Fibroblast of pulmonary artery (primary cell): ENCODE measurements at regions not wholly inside any gene's neighbourhood (a gene's known extent, or its start where the extent isn't known, plus 50 kb on each side); places are given as distances from the start of the nearest gene placed in this dataset.
"Not testable (repeated sequence)": the region's sequence is repeated elsewhere in the genome, so short reads cannot be mapped to it uniquely, and the experiment has no call there.

ENCODE experiments used
- DNase-seq: peaks from one replicate; pipeline ENCODE4 v3.0.0-alpha.2; 2010; ENCODE audit warnings: low read depth
- H3K4me3 ChIP-seq: replicated peaks from 2 replicates; pipeline ENCODE4 v1.5.1; 2011; ENCODE audit warnings: low read depth, mild to moderate bottlenecking, control low read depth, low read length, moderate library complexity
- TF ChIP-seq, protein P1 (sequence below): IDR thresholded peaks from 2 replicates; pipeline ENCODE4 v1.5.1; 2011; ENCODE audit warnings: mild to moderate bottlenecking, control low read depth, low read length, inconsistent platforms; ENCODE audit errors: missing control alignments

DNA sequence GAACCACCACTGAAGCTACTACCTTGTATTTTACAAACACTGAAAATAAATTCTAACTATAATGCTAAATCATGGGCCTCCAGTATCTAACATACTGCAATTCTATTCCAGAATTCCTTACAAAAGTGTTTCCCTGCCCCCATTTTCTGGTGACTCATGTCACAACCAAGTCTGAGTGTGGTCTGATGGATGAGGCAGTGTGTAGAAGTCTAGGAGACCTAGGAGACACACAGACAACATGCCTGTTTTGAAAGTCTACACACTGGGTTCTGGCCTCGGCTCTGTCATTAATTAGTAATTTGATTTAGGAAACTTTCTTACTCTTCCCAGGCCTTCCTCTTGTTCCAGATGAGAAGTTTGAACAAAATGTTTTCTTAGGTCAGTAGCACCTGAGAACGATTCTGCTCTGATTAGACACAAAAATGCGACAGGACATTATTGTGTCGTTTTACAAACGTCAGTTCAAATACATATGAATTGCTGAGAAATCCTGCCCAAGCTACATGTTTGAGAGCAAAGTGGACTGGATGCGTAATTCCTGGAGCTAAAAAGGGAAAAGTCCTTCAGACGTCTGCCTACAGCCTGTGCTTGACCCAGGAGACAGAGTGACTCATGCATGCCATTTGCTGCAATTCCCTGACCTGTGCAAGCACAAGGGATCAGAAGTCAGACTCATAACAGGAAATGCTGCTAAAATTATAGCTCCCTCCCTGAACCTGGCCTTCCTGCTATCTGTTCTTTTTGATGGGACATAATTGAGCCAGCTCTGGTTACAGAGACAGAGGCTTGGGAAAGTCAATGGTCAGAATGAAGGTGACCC is 494.4 kb downstream of the SOX11 start:
- TF ChIP-seq, protein P1, sequence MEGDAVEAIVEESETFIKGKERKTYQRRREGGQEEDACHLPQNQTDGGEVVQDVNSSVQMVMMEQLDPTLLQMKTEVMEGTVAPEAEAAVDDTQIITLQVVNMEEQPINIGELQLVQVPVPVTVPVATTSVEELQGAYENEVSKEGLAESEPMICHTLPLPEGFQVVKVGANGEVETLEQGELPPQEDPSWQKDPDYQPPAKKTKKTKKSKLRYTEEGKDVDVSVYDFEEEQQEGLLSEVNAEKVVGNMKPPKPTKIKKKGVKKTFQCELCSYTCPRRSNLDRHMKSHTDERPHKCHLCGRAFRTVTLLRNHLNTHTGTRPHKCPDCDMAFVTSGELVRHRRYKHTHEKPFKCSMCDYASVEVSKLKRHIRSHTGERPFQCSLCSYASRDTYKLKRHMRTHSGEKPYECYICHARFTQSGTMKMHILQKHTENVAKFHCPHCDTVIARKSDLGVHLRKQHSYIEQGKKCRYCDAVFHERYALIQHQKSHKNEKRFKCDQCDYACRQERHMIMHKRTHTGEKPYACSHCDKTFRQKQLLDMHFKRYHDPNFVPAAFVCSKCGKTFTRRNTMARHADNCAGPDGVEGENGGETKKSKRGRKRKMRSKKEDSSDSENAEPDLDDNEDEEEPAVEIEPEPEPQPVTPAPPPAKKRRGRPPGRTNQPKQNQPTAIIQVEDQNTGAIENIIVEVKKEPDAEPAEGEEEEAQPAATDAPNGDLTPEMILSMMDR = no peak
- no peak overlapping the region for H3K4me3 ChIP-seq
- peak; percentile 8 for DNase-seq

DNA sequence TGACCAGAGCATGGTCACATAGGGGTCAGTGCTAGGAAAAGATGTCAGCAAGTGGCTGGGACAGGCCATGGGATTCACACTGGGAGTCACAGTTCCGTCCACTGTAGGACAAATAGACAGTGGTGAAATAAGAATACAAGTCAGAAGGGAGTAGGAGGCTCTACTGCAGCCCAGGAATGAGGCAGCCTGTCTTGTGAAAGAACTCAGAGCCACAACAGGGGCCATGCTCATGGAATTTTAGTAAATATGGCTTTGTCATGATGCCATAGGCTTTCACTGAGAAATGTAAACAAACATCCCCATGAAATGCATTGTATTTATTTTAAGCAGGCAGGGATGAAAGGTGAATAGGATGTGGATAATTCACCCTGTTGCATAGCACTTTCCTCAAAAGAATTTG is 504.3 kb downstream of the SOX11 start:
- no peak for DNase-seq
- TF ChIP-seq, protein P1 = no peak
- H3K4me3 ChIP-seq = no peak overlapping the region

DNA sequence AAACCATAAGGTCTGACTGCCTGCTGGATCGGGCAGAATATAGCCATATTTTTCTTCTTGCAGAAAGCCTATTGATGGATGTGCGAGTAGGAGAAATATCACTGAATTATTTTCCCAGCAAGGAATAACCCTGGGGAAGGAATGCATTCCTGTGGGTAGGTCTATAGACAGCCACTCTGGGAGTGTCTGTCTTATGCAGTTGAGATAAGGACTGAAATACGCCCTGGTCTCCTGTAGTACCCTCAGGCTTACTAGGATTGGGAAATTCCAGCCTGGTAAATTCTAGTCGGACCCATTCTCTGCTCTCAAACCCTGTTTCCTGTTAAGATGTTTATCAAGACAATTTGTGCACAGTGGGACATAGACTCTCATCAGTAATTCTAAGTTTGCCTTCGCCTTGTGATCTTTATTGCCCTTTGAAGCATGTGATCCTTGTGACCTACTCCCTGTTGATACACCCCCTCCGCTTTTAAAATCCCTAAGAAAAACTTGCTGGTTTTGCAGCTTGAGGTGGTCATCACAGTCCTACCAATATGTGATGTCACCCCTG is 506.3 kb downstream of the SOX11 start:
- DNase-seq, H3K4me3 ChIP-seq: not testable (repeated sequence)

DNA sequence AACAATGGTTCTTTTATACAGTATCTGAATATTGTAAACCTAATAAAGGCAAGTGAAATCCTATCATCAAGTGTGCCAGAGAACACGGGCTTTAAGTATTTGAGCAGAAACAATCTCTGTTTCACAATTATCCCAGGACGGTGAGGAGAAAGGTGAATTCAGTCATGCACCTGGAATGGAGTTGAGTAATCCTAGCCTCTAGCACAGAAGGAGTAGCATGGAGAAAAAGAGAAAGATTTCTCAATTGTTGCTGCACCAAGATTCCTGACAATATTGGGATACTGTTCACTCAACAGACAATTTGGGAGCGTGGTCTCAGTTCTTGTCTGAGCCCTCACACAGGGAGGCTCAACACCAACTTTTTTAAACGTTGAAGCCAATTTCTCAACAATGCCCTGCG is 510.6 kb downstream of the SOX11 start:
- H3K4me3 ChIP-seq = no peak overlapping the region
- TF ChIP-seq, protein P1 = no peak
- no peak for DNase-seq

DNA sequence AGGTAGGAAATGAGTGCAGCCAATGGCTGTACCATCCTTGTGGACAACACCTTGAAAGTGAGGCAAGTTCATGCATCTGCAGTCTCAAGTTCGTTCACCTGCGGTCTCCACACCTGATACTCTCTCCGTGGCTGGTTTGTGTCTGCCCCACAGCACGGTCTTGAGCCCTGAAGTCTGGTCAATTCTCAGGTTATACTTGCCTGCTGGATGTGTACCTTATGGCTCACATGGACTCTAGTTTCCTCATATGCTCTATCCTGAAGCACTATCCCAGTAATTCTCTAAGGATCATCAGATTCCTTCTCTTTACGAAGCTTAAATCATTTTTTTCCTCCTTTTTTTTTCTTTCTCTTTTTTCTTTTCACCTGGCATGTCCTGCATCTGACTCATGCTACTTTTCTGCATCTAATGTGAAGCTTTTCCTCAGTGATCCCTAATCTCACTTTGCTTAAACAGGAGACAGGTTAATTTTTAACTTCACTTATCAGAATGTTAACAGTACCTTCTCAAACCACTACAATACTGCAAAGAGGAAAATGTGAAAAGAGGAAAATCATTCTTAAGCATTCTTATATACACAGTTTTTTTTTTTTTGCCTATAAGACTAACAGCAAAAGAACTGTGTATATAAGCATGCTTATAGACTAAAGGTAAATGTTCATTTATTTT is 511.2 kb downstream of the SOX11 start:
- TF ChIP-seq, protein P1 = no peak
- H3K4me3 ChIP-seq = no peak overlapping the region
- no peak for DNase-seq

DNA sequence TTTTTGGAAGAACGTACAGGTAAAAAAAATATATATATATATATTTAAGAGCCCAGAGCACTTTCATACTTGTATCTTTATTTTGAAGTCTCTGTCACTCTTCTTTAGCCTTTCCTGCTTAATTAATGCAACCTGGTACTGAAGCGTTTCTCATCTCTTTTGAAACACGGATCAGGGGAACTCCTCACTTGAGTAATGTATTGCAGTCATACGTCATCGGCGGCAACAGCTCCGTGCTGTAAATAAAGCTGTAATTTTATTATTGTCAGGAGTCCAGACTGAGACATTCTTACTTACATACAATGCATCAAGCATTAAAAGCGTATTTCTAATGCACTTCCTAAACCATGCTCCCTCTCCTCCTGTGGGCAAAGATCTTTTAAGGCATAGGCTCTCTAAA is 514.7 kb downstream of the SOX11 start:
- TF ChIP-seq, protein P1 = no peak
- DNase-seq = no peak
- no peak overlapping the region for H3K4me3 ChIP-seq

DNA sequence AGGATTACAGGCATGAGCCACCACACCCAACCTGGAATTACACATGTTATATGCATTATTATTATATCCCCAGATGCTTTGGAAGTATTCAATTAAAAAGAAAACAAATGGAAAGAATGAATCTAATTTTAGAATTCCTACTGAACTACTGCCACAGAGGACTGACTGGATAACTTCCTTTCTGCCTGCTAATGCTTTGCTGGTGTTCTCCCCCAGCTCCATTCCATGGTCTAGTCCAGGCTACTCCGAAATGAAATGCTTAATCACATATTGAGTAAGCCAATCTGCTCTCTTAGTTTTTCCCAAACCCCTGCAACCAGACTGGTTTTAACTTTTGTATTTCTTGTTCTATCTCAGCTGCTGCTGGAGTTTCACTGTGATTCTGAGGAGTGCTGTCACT is 519.1 kb downstream of the SOX11 start:
- DNase-seq = no peak
- TF ChIP-seq, protein P1 = no peak

More for the DNA sequence above, 519.1 kb downstream of the SOX11 start:
- no peak overlapping the region for H3K4me3 ChIP-seq
